Erythroblast (primary cell): ENCODE measurements at regions not wholly inside any gene's neighbourhood (a gene's known extent, or its start where the extent isn't known, plus 50 kb on each side); places are given as distances from the start of the nearest gene placed in this dataset.

ENCODE experiments used
- DNase-seq, 2 experiments: peaks; one replicate each; lab custom pipeline; 2025; lab: John Stamatoyannopoulos, UW
- GATA1 ChIP-seq: IDR thresholded peaks from 2 replicates; pipeline ENCODE4 v1.6.1; 2011; ENCODE audit warnings: low read depth, mild to moderate bottlenecking, control low read depth, low read length, moderate library complexity
- POLR2A ChIP-seq: IDR thresholded peaks from 2 replicates; pipeline ENCODE4 v1.6.1; 2011; ENCODE audit warnings: mild to moderate bottlenecking, low read length

DNA sequence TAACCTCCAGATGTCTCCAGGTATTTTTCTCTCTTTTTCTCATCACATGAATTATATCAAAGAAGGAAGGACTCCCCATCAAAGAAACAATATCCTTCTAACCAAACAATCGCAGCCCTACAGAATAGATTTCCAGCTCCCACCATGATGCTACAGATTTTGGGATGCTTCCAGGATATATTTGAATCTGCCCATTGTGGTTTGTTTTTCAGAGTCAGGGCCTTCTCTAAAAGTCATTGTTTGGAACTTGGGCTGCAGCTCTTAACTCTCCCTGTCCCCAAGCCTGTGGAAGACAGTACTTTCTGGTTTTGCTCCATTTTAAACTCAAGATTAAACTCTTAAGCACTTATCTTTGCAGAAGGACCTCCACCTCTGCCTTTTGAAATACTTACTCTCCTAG lies 223.2 kb downstream of the PMAIP1 start:
- no peak for DNase-seq
- TF ChIP-seq GATA1 (no peak), POLR2A (no peak)

DNA sequence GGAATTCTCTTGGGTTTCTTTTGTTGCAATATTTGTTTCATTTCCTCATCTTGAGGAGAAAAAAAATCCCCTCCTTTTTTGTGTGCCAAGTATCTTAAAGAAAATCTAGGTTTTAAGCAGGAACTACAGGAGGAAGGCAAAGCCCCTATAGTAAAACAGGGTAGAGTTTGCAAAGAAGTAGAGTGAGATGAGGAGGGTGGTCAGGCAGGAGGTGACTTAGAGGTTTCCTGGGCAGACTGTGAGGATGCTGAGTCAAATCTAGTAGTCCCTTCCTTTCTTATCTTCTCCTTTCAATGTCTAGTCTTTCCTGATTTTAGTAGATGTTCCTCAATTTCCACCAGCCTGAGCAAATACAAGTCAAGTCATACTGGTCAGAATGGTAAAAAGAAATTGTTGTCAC lies 222.5 kb downstream of the PMAIP1 start:
- DNase-seq, result no peak
- TF ChIP-seq GATA1 (no peak), POLR2A (no peak)

GRCh38 chr18:60120231-60120750 lies 220.5 kb downstream of the PMAIP1 start:
- DNase-seq, result no peak
- TF ChIP-seq GATA1 (no peak), POLR2A (no peak)

DNA sequence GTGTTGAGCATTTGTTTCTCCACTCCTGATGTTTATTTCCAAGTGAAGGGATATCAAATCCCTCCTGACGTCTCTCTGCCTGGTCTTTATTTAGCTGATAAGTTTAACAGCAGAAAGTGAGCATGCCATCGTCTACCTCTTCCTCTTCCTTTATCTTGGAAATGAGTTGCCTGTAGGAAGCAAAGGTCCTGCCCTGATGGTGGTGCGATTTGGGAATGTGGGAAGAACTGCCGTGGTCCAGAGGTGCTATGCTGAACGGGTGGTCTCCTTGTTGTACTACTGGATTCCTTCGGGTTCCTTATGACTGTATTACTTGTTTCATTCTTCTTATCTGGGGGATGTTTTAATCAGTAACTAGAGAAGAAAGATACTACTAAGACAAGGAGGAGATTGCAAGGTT lies 217.5 kb downstream of the PMAIP1 start:
- no peak for DNase-seq
- TF ChIP-seq POLR2A, result no peak
- no peak for TF ChIP-seq GATA1

GRCh38 chr18:60113396-60113795 lies 213.6 kb downstream of the PMAIP1 start:
- TF ChIP-seq POLR2A (no peak), GATA1 (no peak)
- DNase-seq, result no peak

DNA sequence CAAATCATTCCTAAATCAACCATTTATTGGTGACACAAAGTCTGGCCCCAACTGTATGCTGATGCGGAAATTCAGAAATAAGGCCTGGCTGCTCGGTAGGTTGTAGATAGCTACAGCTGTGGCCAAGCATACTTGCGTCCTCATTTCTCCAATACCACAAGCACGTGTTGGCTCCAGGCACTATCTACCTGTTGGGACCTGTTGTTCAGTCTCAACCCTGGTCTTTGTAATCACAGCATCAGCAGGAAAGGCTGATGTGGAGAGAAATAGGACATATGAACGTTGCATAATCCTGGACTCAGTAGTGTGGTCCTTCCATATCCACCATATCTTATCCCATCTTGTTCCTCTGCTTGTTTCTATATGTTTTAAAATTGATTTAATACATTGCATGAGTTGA lies 212.6 kb downstream of the PMAIP1 start:
- TF ChIP-seq POLR2A (no peak), GATA1 (no peak)
- no peak for DNase-seq

GRCh38 chr18:60111525-60111924 lies 211.7 kb downstream of the PMAIP1 start:
- DNase-seq, result no peak
- no peak for TF ChIP-seq GATA1
- TF ChIP-seq POLR2A, result no peak

- TF ChIP-seq POLR2A (no peak), GATA1 (no peak)
- DNase-seq, result no peak
Observed at GRCh38 chr18:60110836-60111235, 211.0 kb downstream of the PMAIP1 start.

GRCh38 chr18:60100778-60101177 lies 201.0 kb downstream of the PMAIP1 start:
- TF ChIP-seq GATA1, result no peak
- no peak for TF ChIP-seq POLR2A
- no peak for DNase-seq

DNA sequence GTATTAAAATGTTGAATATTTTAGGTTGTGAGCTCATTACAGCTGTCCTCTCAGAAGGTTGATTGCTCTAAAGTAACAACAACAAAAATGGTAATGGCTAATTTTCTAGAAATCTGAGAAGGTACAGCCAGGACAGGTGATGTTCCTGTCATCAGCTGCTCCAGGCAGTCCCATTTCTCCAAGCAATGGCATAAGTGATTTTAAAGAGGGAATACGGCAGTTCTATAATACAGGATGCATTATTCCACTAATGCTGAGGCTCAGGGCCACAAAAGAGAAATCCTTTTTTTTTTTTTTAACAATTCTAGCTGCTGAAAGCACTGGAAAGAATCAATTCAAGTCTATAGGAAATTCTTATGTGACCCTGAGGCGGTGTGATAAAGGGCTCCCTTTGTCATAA lies 199.9 kb downstream of the PMAIP1 start:
- TF ChIP-seq GATA1 (no peak), POLR2A (no peak)
- no peak for DNase-seq

GRCh38 chr18:60096428-60096827 lies 196.6 kb downstream of the PMAIP1 start:
- DNase-seq, result peak in 1 of 2 experiments; percentile 5
- TF ChIP-seq GATA1 (no peak), POLR2A (no peak)

- no peak for DNase-seq
- TF ChIP-seq POLR2A (no peak), GATA1 (no peak)
Observed at GRCh38 chr18:60092073-60092472, 192.3 kb downstream of the PMAIP1 start.

- peak in 1 of 2 experiments; percentile 10 for DNase-seq
- TF ChIP-seq POLR2A (no peak), GATA1 (no peak)
Observed at GRCh38 chr18:60090170-60090569, 190.4 kb downstream of the PMAIP1 start.

- no peak for DNase-seq
- TF ChIP-seq POLR2A (no peak), GATA1 (no peak)
Observed at GRCh38 chr18:60082790-60083189, 183.0 kb downstream of the PMAIP1 start.

- DNase-seq, result no peak
- TF ChIP-seq GATA1 (no peak), POLR2A (no peak)
Observed at GRCh38 chr18:60082282-60082681, 182.5 kb downstream of the PMAIP1 start.
